ENCODE measurements at regions not wholly inside any gene's neighbourhood (a gene's known extent, or its start where the extent isn't known, plus 50 kb on each side); places are given as distances from the start of the nearest gene placed in this dataset.

- Histone ChIP-seq H2AK9ac (replicated peaks; ENCODE audit: low read depth, low read length, poor library complexity) (no peak overlapping the region), H3K36me3 (ENCODE audit: control insufficient read depth, insufficient read depth, low read length) (no peaks in the 10 kb centered on the region), H4K5ac (ENCODE audit: low read depth, low read length) (no peak overlapping the region), H2BK15ac (ENCODE audit: low read depth, low read length) (no peak overlapping the region), H3K4me3 (ENCODE audit: insufficient read depth, low read depth, low read length) (no peak overlapping the region), H3K4me2 (ENCODE audit: low read depth, low read length) (no peak overlapping the region), H3K56ac (ENCODE audit: extremely low read depth, insufficient read depth, low read length) (no peak overlapping the region), H3K9me3 (ENCODE audit: control insufficient read depth, insufficient read depth, low read length) (no peaks in the 10 kb centered on the region), H2BK5ac (ENCODE audit: low read depth, low read length, poor library complexity, severe bottlenecking) (no peak overlapping the region), H2AK5ac (ENCODE audit: low read depth, low read length) (no peak overlapping the region), H4K91ac (ENCODE audit: insufficient read depth, low read depth, low read length) (no peak overlapping the region), H4K20me1 (ENCODE audit: insufficient read depth, low read length) (peaks cover 40% of the 10 kb centered on the region; the same call in 1 of the 2 replicates), H3K27ac (ENCODE audit: insufficient read depth, low read length) (no peak overlapping the region), H2BK20ac (ENCODE audit: low read depth, low read length) (no peak overlapping the region), H3K23ac (ENCODE audit: low read depth, low read length) (no peak overlapping the region), H2AFZ (replicated peaks; ENCODE audit: low read length, poor library complexity) (no peak overlapping the region), H3K4ac (ENCODE audit: low read depth, low read length) (no peak overlapping the region), H3K4me1 (ENCODE audit: control insufficient read depth, insufficient read depth, low read length) (peaks cover 9% of the 10 kb centered on the region), H3K18ac (ENCODE audit: low read depth, low read length) (no peak overlapping the region), H3K14ac (replicated peaks; ENCODE audit: low read depth, low read length) (no peak overlapping the region), H2BK120ac (ENCODE audit: low read depth, low read length) (no peak overlapping the region), H4K8ac (ENCODE audit: low read depth in 2 of 2, low read length in 2 of 2) (no peak overlapping the region), H3K9ac (ENCODE audit: low read depth, low read length) (no peak overlapping the region), H3K79me1 (ENCODE audit: low read depth in 1 of 2, low read length in 2 of 2) (peaks cover 34 to 76% of the 10 kb centered on the region in 2 experiments), H3K9me1 (ENCODE audit: insufficient read depth, low read length) (peaks cover 12% of the 10 kb centered on the region; the same call in 1 of the 2 replicates), H3K27me3 (ENCODE audit: control insufficient read depth, insufficient read depth, low read length) (no peaks in the 10 kb centered on the region)
- dilution Hi-C loops (cut with HindIII; ENCODE audit: low sequenced_read_pairs, unreplicated experiment), result no loop called here
- in situ Hi-C loops (cut with MboI; ENCODE audit: low sequenced_read_pairs), result no loop called here
- ChIA-PET POLR2A (ENCODE audit: unreplicated experiment) (no interaction called here), CTCF (no interaction called here)
- intact Hi-C loops (cut with micrococcal nuclease), result no loop called here
- no peak for ATAC-seq (ENCODE audit: low read depth)
- no TSS peak for BruUV-seq (replicated peaks)
- no peak for DNase-seq
- no peak for TF ChIP-seq SMC3 (IDR thresholded peaks at IDR 0.05; ENCODE audit: low read depth, low read length)
- TF ChIP-seq CEBPB (IDR thresholded peaks at IDR 0.05; ENCODE audit: low read depth, low read length), result no peak
- TF ChIP-seq RAD21 (IDR thresholded peaks at IDR 0.05; ENCODE audit: low read length), result no peak
- no peak for TF ChIP-seq MAFK (IDR thresholded peaks at IDR 0.05; ENCODE audit: low read depth, low read length)
- TF ChIP-seq MXI1 (IDR thresholded peaks at IDR 0.05; ENCODE audit: borderline replicate concordance, low read depth, low read length), result no peak
- TF ChIP-seq CHD1 (IDR thresholded peaks at IDR 0.05; ENCODE audit: low read depth, low read length), result no peak
- no peak for TF ChIP-seq RCOR1 (IDR thresholded peaks at IDR 0.05; ENCODE audit: insufficient replicate concordance, low read length)
- TF ChIP-seq MAZ (IDR thresholded peaks at IDR 0.05; ENCODE audit: borderline replicate concordance, low read depth, low read length), result no peak
- no peak for TF ChIP-seq ELK1 (IDR thresholded peaks at IDR 0.05; ENCODE audit: borderline replicate concordance, low read depth, low read length)
- no peak for TF ChIP-seq RFX5 (IDR thresholded peaks at IDR 0.05; ENCODE audit: low read depth, low read length)
- no peak for TF ChIP-seq CTCF (conservative IDR thresholded peaks at IDR 0.05; ENCODE audit: low read depth, low read length)
- no peak for TF ChIP-seq FOS (IDR thresholded peaks at IDR 0.05; ENCODE audit: low read depth, low read length)
- no peak for TF ChIP-seq POLR2A (IDR thresholded peaks at IDR 0.05; ENCODE audit: low read depth, low read length)
- TF ChIP-seq USF2 (IDR thresholded peaks at IDR 0.05; ENCODE audit: low read depth, low read length), result no peak
- no peak for TF ChIP-seq NFE2L2 (IDR thresholded peaks at IDR 0.05; ENCODE audit: low read depth, low read length)
- no peak for TF ChIP-seq BHLHE40 (IDR thresholded peaks at IDR 0.05; ENCODE audit: low read depth, low read length)
Measured at GRCh38 chr9:109865521-109865920, 85.5 kb downstream of the PALM2AKAP2 start.

Data from IMR-90 (cell line).